ENCODE measurements at regions not wholly inside any gene's neighbourhood (a gene's known extent, or its start where the extent isn't known, plus 50 kb on each side); places are given as distances from the start of the nearest gene placed in this dataset.

- TF ChIP-seq GATA2 (IDR thresholded peaks at IDR 0.05; ENCODE audit: low read depth, low read length) = no peak
- TF ChIP-seq GATA3 (IDR thresholded peaks at IDR 0.05; ENCODE audit: low read depth, low read length) = no peak
Measured at GRCh38 chr1:65539266-65540131, 119.0 kb downstream of the LEPR start.

- no peak for TF ChIP-seq GATA2 (IDR thresholded peaks at IDR 0.05; ENCODE audit: low read depth, low read length)
- no peak for TF ChIP-seq GATA3 (IDR thresholded peaks at IDR 0.05; ENCODE audit: low read depth, low read length)
Measured at GRCh38 chr1:65541161-65541560, 120.7 kb downstream of the LEPR start.

GRCh38 chr1:65541865-65542264 is 121.4 kb downstream of the LEPR start:
- TF ChIP-seq GATA2 (IDR thresholded peaks at IDR 0.05; ENCODE audit: low read depth, low read length) (no peak), GATA3 (IDR thresholded peaks at IDR 0.05; ENCODE audit: low read depth, low read length) (no peak)

GRCh38 chr1:65554829-65555228 is 134.4 kb downstream of the LEPR start:
- TF ChIP-seq GATA2 (IDR thresholded peaks at IDR 0.05; ENCODE audit: low read depth, low read length) (no peak), GATA3 (IDR thresholded peaks at IDR 0.05; ENCODE audit: low read depth, low read length) (no peak)

GRCh38 chr1:65558215-65558614 is 137.7 kb downstream of the LEPR start:
- TF ChIP-seq GATA2 (IDR thresholded peaks at IDR 0.05; ENCODE audit: low read depth, low read length) = no peak

- TF ChIP-seq GATA3 (IDR thresholded peaks at IDR 0.05; ENCODE audit: low read depth, low read length) (no peak), GATA2 (IDR thresholded peaks at IDR 0.05; ENCODE audit: low read depth, low read length) (no peak)
Measured at GRCh38 chr1:65564493-65564892, 144.0 kb downstream of the LEPR start.

GRCh38 chr1:65568285-65568684 is 147.8 kb downstream of the LEPR start:
- TF ChIP-seq GATA3 (IDR thresholded peaks at IDR 0.05; ENCODE audit: low read depth, low read length) (no peak), GATA2 (IDR thresholded peaks at IDR 0.05; ENCODE audit: low read depth, low read length) (no peak)

- no peak for TF ChIP-seq GATA2 (IDR thresholded peaks at IDR 0.05; ENCODE audit: low read depth, low read length)
- TF ChIP-seq GATA3 (IDR thresholded peaks at IDR 0.05; ENCODE audit: low read depth, low read length) = no peak
Measured at GRCh38 chr1:65572701-65573421, 152.4 kb downstream of the LEPR start.

- TF ChIP-seq GATA2 (IDR thresholded peaks at IDR 0.05; ENCODE audit: low read depth, low read length) (peak; percentile 71), GATA3 (IDR thresholded peaks at IDR 0.05; ENCODE audit: low read depth, low read length) (peak; percentile 70; the same call in 1 of the 2 replicates)
Measured at GRCh38 chr1:65577278-65577677, 156.8 kb downstream of the LEPR start.

GRCh38 chr1:65581119-65581518 is 160.7 kb downstream of the LEPR start:
- no peak for TF ChIP-seq GATA3 (IDR thresholded peaks at IDR 0.05; ENCODE audit: low read depth, low read length)
- TF ChIP-seq GATA2 (IDR thresholded peaks at IDR 0.05; ENCODE audit: low read depth, low read length) = no peak

- TF ChIP-seq GATA3 (IDR thresholded peaks at IDR 0.05; ENCODE audit: low read depth, low read length) = no peak
- TF ChIP-seq GATA2 (IDR thresholded peaks at IDR 0.05; ENCODE audit: low read depth, low read length) = no peak
Measured at GRCh38 chr1:65584399-65584798, 163.9 kb downstream of the LEPR start.

- TF ChIP-seq GATA2 (IDR thresholded peaks at IDR 0.05; ENCODE audit: low read depth, low read length) (no peak), GATA3 (IDR thresholded peaks at IDR 0.05; ENCODE audit: low read depth, low read length) (no peak)
Measured at GRCh38 chr1:65590279-65590678, 169.8 kb downstream of the LEPR start.

- no peak for TF ChIP-seq GATA2 (IDR thresholded peaks at IDR 0.05; ENCODE audit: low read depth, low read length)
- TF ChIP-seq GATA3 (IDR thresholded peaks at IDR 0.05; ENCODE audit: low read depth, low read length) = no peak
Measured at GRCh38 chr1:65593516-65593915, 173.0 kb downstream of the LEPR start.

- TF ChIP-seq GATA2 (IDR thresholded peaks at IDR 0.05; ENCODE audit: low read depth, low read length) = no peak
- TF ChIP-seq GATA3 (IDR thresholded peaks at IDR 0.05; ENCODE audit: low read depth, low read length) = no peak
Measured at GRCh38 chr1:65595724-65596123, 175.3 kb downstream of the LEPR start.

GRCh38 chr1:65596768-65597167 is 176.3 kb downstream of the LEPR start:
- no peak for TF ChIP-seq GATA3 (IDR thresholded peaks at IDR 0.05; ENCODE audit: low read depth, low read length)
- no peak for TF ChIP-seq GATA2 (IDR thresholded peaks at IDR 0.05; ENCODE audit: low read depth, low read length)

Measured in SH-SY5Y (cell line).